Retinal pigment epithelial cell (primary cell): ENCODE measurements at regions not wholly inside any gene's neighbourhood (a gene's known extent, or its start where the extent isn't known, plus 50 kb on each side); places are given as distances from the start of the nearest gene placed in this dataset.
A peak's percentile ranks its signal among the peaks of the same experiment; 100 is the strongest.

Source experiments
- DNase-seq: peaks from one replicate; pipeline ENCODE4 v3.0.0-alpha.2; 2010; ENCODE audit warnings: low read depth
- H3K4me3 ChIP-seq: 2 replicates; pipeline ENCODE4 v1.5.1; 2011; ENCODE audit warnings: mild to moderate bottlenecking, low read length, control low read depth, moderate library complexity
- TF ChIP-seq, protein P1 (sequence below): conservative IDR thresholded peaks from 2 replicates; pipeline ENCODE4 v1.5.1; 2011; ENCODE audit warnings: low read depth, low read length, control low read depth, inconsistent platforms

DNA sequence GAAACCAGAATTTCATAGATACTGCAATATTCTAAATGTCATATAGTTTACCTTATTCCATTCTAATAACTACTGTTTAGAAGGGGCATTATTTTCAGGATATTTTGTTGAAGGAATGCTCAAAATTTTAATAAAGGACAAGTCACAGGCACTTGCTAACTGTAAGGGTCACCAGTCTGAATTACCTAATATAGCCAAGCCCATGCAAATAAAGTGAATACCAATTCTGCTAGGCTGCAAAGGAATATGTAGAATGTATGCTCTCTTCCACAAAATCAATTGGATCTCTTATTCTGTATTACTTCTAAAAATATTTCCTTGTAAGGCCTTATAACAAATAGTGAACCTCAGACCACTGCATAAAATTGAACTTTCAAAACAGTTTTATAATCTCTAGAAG, 52.3 kb upstream of the FAT4 start:
- DNase-seq, result no peak
- TF ChIP-seq, protein P1, sequence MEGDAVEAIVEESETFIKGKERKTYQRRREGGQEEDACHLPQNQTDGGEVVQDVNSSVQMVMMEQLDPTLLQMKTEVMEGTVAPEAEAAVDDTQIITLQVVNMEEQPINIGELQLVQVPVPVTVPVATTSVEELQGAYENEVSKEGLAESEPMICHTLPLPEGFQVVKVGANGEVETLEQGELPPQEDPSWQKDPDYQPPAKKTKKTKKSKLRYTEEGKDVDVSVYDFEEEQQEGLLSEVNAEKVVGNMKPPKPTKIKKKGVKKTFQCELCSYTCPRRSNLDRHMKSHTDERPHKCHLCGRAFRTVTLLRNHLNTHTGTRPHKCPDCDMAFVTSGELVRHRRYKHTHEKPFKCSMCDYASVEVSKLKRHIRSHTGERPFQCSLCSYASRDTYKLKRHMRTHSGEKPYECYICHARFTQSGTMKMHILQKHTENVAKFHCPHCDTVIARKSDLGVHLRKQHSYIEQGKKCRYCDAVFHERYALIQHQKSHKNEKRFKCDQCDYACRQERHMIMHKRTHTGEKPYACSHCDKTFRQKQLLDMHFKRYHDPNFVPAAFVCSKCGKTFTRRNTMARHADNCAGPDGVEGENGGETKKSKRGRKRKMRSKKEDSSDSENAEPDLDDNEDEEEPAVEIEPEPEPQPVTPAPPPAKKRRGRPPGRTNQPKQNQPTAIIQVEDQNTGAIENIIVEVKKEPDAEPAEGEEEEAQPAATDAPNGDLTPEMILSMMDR, result no peak
- H3K4me3 ChIP-seq, result no peak overlapping the region

DNA sequence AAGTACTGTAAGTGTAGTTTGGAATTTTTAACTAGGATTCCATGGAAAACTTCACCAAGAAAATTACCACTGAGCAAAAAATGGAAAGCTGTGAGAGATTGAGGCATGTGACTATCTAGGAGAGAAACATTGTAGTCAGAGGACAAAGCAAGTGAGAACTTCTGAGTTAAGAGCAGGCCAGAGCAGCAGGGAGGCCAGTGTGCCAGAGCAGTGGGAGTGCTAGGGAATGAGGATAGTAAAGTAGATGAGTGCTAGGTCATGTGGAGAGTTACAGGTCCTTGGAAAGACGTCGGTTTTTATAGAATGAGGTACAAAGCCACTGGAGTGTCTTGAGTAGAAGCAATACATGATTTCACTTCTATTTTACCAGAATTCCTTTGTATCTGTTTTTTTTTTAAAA, 52.7 kb upstream of the FAT4 start:
- TF ChIP-seq, protein P1, result no peak
- no peak for DNase-seq
- H3K4me3 ChIP-seq, result no peak overlapping the region

DNA sequence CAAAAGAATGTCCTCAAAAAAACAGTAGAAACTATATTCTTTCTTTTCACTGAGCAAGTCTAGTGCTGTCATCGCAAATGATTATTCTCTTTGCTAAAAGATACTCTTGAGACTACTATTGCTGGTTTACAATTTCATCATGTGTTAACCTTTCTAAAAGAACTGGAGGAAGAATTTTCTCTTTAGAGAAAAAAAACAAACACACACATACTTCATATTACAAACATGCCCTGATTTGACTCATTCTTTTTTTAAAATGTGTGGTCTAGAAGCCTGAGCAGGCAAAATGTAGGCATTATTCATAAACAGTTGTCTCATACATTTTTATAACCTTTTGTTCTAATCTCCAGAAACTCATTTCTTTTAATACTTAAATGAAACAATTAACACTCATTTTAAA, 60.6 kb upstream of the FAT4 start:
- no peak for DNase-seq
- TF ChIP-seq, protein P1, result no peak
- H3K4me3 ChIP-seq, result no peak overlapping the region

DNA sequence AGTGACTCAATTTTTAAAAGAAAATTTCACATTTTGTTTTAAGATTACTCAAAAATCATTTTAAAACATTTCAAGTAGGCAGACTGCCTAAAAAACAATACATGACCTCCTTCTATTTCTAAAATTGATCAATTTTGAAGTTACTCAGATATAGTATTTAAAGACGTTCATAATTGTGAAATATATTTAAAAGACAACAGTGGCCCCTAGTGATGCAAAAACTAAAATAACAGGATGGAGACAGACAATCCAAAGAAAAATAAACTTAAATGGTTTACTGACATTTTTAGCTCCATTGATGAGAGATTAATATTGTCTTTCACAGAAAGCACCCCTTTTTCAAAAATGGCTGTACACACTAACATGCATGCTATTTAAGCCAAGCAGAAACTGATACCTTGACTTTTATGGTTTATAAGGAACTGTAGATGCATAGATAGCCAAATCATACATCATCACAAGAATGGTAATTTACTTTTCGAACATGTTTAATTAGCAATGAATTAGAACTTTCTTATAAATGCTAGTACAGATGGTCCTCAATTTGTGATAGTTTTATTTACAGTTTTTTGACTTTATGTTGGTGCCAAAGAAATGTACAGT, 69.8 kb upstream of the FAT4 start:
- DNase-seq, result no peak
- TF ChIP-seq, protein P1, result peak; percentile 24
- no peak overlapping the region for H3K4me3 ChIP-seq

DNA sequence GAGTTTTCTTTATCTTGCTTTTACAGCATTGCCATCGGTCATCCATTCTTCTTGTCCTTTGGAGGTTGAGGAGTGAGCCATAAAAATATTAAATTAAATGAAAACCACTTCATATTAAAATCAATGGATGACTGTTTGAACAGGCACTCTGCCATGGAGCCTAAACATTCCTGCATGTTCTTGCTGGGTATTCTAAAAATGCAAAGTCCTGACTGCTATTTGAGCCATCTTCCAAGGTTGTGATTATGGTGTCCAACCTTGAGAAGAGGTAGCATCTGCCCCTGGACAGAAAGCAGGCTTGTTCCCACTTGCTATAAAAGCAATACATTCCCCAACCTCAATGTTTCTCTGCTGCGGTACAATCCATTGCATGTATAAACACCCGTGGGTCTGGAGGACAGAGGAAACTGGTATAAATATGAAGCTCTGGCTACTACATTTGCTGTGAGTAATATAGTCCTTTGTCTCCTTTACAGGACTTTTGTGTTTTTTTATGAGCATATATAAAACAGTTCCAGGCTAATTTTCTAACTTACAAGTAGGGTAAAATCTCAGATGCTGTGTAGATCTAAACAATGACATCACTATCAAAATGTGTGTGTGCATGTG, 70.9 kb upstream of the FAT4 start:
- TF ChIP-seq, protein P1, result no peak
- DNase-seq, result no peak
- H3K4me3 ChIP-seq, result no peak overlapping the region

DNA sequence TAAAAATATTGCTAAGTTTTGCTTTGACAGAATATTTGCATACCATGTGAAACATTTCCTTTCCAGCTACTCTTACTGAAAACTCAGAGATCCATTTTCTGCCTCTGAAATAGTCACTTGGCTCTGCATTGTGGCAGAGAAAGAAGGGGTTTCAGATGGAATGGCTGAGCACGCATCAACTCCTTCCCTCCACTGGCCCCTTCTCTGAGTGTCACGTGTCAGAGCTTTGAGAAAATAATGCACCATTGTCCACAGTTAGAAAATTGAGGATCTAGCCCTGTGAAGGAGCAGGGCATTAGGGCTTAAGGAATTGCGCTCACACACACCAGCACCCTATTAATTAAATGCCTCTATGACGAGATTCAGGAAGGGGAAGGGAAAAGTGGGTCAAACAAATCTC, 78.8 kb upstream of the FAT4 start:
- peak; percentile 11 for DNase-seq

More for the DNA sequence above, 78.8 kb upstream of the FAT4 start:
- TF ChIP-seq, protein P1, result no peak
- no peak overlapping the region for H3K4me3 ChIP-seq
